GM21390 (cell line): ENCODE measurements at regions not wholly inside any gene's neighbourhood (a gene's known extent, or its start where the extent isn't known, plus 50 kb on each side); places are given as distances from the start of the nearest gene placed in this dataset.
"Not testable (repeated sequence)": the region's sequence is repeated elsewhere in the genome, so short reads cannot be mapped to it uniquely, and the experiment has no call there.

Source experiments
- ATAC-seq: cut with Tn5 transposase; IDR thresholded peaks from one replicate; pipeline ENCODE4 v1.9.1; 2021; ENCODE audit not compliant: unreplicated experiment

DNA sequence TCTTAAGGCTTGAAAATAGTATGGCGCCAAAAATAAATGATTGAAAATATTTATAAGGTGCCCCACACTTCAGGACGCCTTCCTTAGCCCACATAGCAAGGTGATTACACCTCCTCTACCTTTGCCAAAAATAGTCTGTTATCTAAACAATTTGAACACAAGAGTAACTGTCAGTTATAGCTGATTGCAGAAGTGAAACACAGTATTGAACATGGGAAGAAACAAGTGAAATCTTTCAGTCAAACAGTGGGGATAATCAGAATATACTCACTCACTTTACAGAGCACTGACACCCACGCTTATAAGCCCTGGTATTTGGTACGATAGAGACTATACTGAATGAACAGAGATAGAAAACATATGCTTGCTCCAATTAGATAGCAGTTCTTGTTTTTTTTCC lies 203.1 kb downstream of the RAB38 start:
- peak; percentile 71 for ATAC-seq

DNA sequence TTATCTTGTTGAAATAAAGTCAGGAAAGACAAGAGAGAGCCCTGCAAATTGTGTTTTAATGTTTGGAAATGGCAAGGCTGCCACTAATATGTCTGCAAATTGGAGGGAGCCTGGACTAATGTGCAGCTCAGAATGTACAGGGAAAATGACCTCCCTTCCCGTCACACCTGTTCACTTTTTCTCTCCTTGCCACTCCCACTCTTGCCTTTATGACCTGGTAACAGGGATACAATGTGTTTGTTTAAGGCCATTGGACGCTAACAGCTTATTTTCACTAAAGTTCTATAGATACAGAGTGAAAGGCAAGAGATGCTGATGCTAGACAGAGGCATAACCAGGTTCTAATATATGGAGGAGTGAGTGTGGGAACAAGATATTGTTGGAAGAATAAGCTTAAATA lies 203.9 kb downstream of the RAB38 start:
- no peak for ATAC-seq

DNA sequence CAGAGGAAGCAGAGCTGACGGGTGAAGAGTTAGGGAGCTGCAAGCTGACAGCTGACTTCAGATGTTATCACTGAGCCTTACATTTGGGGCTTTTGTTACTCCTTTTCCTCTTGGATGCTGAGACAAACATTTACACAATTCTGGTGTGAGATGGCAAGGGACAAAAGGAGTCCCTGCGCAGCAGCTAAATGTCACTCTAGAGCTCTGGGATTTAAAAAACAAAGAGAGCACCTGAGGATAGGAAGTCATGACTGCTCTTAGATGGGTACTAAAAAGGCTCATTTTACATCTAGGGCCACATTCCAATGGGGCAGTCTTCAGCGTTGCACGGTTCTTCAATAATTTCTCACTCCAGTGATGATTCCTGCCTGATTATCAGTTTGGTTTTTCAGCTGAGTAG lies 204.5 kb downstream of the RAB38 start:
- ATAC-seq, result no peak

DNA sequence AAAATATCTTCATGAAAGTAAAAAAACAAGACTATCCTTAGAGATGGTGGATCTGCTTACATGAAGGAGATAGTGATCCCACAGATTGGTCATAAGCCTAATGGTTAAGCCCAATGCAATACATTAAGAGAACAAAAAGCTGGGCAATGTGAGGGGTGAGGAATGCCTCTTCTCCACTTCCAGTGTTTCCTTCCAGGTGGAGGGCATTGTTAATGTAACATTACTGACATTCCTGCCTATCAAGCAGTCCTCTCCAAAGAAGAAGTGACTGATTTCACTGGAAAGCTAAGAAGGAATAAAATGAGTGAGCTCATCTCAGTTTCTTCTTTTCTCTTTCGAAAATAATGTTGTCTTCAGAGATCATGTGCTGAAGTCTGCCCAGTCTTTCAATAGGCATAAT lies 207.8 kb downstream of the RAB38 start:
- ATAC-seq, result no peak

DNA sequence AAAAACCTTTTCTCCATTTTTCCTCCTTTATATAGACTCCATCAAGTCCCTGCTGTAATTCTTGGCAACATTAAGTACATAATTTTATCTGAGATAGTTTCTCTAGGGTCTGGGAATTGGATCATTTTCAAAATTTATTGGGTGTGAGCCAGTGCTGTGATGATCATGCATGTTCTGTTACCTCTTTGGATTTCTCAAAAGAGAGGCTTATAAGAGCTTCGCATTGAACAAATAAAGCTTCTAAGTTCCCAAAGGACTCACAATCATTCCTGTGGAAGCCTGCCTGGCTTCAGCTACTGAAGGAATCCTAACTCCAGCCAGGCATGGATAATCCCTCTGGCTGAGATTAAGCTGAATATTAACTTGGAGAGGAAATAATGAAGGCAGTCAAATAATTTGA lies 208.5 kb downstream of the RAB38 start:
- ATAC-seq, result no peak

DNA sequence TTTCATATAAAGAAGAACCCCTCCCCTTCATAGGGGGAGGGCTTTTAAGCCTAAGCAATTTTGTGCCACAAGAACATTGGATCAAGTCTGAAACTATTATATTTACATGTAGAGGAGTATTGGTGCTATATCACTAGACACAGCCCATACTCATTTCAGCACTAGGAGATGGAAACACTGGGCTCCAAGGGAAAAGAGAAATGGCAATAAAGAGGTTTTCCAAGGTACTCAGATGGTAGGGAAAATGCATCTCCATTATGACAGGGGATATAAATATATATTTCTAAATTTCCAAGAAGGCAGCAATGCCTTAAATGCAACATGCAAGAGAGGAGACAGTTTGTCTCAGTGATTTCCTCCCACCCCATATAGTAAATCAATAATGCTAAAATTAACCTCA lies 209.0 kb downstream of the RAB38 start:
- ATAC-seq, result no peak

DNA sequence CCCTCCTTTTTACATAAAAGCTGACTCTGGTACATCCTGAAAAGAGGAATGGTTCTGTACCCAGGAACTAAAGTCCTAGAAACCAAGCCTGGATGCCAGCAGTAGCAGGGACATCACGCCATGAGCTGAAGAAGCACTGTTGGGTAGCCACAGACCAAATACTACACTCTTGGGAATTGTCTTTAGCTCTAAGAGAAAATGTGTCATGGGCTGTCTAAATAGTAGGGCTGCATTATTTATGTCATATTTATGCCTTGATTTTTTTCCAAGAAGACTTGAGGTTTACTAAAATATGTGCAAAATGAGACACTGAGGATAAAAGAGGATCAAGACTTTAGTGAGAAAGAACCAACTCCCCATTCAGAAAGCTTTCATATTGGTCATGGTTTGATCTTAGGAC lies 213.6 kb downstream of the RAB38 start:
- no peak for ATAC-seq

DNA sequence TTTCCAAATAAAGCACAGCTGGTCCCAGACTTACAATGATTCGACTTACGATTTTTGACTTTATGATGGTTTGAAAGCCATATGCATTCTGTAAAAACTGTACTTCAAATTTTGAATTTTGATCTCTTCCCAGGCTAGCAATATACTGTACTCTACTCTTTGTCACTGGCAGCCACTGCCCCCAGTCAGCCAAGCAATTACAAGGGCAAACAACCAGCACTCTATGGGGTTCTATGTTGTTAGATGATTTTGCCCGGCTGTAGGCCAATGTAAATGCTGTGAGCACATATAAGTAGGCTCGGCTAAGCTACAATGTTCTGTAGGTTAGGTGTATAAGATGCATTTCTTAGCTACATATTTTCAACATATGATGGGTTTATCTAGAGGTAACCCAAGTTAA lies 217.3 kb downstream of the RAB38 start:
- no peak for ATAC-seq

DNA sequence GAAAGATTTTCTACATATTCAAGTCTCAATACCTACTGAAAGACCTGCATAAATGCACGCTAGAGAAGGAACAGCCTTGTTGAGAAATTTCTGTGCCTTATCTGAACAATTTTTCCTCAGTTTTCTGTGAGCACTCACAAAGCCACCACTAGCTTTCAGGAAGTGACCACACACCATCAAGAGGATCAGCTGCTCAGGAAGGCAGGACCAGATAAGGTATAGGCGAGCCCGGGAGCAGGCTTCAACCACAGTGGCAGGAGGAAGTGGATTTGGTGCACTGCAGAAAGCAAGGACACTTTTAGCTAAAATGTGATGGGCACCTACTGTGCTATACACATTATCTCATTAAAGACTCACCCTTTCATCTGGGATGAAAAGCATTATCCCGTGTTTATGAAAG lies 220.8 kb downstream of the RAB38 start:
- no peak for ATAC-seq

DNA sequence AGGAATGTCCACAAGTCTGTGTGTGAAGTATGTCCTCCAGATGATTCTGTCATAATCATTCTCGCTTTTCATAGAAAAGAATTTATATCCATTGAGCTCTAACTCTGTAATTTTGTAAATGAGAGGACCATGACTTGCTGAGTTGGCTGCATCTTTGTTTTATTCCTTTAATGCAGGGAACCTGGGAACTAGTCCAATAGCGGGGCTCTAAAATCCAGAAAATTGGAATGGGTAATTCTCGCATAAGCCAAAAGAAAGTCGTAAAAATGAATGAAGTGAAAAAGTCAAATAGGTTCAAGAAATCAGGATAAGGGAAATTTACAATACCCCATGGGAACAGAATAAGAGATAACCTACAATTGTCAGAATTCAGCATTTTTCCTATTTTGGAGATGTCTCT lies 232.5 kb downstream of the RAB38 start:
- ATAC-seq, result no peak

DNA sequence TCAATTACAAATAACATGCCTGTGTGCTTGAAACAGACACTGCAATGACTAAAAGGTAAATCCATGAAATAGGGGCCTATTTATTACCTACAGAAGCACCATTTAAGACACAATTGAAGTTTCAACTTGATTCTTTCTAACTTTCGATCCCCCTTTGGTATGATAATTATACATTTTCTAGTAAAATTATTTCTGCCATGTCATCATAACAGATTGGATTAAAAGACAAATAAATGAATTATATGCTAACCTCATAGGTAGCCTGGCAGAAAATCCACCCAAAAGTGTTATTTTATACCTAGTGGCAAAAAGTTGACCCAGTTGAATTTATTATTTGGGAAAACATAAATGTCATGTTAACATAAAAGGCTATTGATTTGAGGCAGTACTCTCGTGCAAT lies 241.1 kb downstream of the RAB38 start:
- ATAC-seq, result no peak

DNA sequence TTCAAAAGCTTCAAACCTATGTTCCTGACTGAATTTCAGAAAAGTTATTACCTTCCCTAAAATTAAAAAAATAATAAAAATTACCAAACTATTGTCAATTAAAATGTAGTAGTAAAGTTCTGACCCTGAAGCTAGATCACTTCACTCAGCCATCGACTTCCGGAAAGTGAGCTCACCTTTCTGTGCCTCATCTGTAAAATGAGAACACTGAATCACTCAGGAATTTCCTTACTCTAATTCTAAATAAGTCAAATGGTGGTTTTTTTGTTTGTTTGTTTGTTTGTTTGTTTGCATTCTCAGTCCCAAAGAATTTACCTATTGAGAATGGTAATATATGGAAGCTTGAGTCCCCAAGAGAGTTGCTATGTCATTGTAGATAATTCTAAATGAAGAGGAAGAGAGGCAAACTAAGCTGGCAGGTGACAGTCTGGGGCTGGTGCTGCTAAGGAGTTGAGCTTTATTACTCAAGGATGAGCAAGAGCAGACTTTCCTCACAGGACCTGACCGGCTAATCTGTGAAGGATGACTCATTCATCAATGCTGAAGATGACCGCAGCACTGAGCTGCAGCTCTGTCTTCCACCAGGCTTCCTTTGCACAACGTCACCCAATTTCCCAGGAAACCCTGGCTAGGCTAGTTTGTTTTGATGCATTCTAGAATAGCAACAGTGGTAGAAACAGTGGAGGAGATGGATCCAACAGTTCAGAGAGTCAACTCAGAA lies 248.8 kb downstream of the RAB38 start:
- ATAC-seq, result no peak

DNA sequence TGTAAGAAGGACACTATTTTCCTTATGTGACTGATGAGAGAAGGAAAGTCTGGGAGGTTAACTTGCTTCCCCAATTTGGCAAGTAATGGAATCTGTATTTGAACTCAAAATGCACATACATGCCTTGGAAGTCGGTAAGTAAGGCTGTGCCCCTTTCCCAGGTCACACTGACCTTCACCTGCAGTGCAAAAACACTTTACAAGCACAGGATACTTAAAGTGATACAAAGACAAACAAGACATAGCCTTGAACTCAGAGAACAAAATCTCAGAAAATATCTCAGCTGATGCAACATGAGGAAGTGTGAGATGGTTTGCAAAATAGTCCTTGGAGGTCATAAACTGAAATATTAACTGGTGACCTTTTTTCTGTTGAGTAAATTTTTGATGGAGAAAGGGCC lies 251.1 kb downstream of the RAB38 start:
- ATAC-seq, result no peak

DNA sequence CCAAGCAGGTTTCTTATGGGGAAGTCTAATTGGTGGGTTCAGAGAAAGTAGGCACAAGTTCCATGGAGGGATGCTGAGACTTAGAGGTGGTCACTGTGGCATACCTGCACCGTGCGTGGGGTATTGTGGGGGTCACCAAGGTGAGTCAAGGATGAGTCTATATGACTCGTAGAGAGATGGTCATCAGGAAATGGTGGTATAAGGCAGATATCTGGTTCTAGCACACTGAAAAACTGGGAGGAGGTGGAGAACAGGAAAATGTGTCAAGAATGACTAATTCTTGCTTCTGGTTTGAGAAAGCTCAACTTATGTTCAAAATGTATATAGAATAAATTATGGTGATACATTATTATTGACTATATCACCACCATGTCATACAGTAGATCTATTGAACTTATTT lies 258.1 kb downstream of the RAB38 start:
- no peak for ATAC-seq

DNA sequence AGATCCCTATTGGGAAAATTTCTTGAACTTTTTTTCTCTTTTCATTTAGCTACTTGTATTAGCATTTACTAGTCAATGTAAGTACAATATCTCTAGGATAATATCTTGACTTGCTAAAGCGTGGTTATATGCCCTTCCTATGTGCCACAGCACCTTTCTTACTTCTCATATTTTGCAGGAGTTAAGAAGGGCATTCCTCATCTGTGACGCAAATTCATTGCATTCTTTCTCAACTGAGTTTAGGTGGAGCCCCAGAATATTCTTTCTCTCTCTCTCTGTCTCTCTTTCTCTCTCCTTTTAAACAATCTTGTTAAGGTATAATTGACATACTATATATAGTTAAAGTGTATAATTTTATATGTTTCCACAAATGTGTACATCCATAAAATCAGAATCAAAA lies 266.1 kb downstream of the RAB38 start:
- no peak for ATAC-seq

DNA sequence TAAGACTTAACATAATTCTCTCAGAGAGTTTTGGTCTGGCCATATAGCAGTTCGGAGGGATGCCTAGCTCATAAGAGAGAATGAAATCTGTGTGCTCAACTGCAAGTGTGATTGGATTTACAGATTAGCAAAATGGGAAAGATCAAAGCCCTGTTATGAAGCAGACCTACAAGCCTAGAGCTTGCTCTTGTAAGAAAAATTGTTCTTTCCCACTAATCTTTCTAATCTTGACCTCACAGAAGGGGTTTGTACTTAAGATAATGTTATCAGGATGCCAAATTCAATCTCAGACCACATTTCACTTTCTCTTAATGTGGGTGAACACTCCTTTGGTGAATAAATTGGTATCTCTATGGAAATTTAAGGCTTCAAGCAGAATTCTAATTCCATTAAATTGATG lies 267.2 kb downstream of the RAB38 start:
- no peak for ATAC-seq

DNA sequence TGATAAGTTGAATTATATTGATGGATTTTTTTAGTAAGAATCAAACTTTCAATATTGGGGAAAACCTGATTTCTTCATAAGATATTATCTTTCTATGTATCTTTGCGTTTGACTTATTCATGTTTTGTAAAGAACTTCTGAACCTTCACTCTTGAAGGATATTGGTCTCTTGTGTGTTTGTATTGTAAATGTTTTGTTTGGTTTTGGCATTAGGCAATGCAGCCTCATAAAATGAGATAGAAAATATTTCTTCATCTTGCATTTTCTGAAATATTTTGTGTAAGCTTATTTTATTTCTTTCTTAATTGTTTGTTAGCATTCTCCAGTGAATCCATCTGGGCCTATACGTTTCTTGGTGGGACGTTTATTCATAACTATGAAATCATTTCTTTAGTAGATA lies 271.9 kb downstream of the RAB38 start:
- ATAC-seq, result no peak

DNA sequence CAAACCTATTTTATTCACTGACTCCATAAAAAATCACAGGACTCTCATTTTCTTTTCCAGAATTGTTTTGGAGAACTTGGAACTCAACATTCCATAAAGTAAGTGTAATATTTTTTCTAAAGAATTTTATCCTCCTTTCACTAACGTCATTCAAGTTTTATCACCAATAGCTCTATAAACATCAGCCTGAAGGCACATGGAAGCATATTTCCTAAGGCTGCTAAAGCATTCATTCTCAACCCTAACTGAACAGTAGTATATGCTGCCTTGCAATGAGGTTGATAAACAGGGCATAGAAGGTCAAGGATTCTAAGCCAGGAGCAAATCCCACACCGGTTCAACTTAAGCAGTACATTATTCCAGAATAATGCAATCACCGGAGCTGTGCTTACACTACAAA lies 273.9 kb downstream of the RAB38 start:
- ATAC-seq, result no peak

DNA sequence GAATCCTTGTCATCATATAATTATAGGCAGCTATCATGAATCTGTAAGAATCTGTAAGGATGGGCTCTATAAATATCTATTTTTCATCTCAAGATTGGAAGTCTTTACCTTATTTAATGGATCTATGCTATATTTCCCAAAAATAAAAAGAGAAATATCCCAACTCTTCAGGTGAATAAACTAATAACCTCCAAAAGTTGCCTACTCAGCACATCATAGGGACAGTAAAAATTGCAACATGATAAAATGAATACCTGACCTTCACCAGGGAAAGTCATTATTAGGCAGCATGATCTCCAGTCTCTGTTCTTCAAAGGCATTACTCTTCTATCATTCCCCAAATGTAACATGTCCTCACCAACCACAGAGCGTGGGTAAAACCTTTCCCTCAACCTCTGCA lies 277.3 kb downstream of the RAB38 start:
- ATAC-seq, result no peak

DNA sequence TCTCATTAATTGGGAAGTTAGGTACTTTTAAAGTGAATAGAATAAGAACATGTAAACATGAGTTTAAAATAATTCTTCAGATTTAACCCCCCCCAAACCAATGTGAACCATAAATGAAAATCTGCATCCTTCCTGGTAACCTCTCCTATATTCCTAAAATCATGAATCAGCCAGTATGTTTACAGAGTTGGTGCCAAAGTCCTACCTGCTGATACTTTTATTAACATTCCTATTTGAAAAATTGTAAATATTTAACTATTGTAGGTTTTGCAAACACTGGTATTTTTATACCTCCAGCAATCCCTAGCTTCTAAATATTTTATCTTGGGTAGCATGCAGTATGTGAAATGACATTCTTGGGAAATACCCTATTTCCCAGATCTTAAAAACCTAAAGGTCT lies 278.2 kb downstream of the RAB38 start:
- no peak for ATAC-seq

DNA sequence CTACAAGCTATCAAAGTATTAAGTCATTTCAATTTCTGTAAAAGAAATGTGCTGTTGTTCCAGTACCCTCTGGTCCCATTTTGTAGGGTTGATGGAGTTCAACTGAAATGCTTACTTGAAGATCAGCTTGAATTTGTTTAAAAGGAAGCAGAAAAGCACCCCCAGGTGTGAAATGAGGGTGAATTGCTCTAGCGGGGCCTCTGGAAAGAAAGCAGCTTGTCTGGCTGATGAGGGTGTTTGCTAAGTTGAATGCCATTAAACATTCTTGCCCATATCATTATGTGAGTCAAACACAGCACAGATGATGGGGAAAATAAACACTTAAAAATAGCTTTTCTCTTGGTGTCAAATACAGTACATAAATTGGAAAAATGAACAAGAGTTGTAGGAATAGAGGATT lies 280.3 kb downstream of the RAB38 start:
- no peak for ATAC-seq

DNA sequence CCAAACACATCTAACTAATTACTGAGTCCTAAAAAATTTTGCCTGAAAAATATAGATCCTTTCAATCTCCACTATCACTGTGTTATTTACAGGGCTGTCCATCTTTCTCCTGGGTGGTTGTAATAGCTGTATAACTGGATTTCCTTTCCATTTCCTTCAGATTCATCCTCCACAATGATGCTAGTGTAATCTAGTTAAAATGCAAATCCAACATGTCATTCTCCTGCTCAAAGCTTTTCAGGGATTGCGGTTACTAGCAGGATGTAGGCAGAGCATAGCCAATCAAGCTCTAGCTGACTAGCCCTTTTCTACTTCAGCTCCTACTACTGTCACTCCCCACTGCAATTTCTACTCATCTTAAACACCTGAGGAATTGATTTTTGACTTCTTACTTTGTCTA lies 283.0 kb downstream of the RAB38 start:
- ATAC-seq, result no peak

DNA sequence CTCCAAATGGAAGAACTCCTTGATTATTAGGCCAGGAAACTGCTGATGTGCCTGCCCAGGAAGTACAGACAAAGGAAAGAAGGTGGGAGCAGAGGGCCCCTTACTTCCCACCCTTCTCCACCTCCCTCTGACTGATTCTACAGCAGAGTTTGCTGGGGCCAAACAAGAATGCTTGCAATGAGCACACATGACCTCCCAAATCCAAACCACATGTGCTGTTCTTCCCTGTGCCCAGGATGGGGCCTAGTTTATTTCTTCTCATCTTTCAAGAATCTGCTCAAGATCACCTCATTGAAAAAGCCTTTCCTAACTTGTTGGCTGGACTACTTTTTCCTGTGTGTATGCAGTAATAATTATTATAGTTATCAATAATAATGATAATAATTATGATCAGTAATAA lies 286.1 kb downstream of the RAB38 start:
- ATAC-seq, result no peak

DNA sequence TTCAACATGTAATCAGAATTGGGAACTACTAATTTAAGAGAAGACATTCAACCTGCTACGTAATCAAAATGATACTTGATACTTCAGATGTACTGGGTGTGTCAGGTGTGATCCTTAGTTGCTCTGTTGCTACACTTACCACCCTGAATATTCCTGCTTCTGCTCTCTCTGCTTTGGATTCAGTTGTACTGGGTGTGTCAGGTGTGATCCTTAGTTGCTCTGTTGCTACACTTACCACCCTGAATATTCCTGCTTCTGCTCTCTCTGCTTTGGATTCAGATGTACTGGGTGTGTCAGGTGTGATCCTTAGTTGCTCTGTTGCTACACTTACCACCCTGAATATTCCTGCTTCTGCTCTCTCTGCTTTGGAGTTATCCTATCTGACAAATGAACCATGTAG lies 290.2 kb downstream of the RAB38 start:
- not testable (repeated sequence) for ATAC-seq
